GM12878 (cell line): ENCODE measurements at regions not wholly inside any gene's neighbourhood (a gene's known extent, or its start where the extent isn't known, plus 50 kb on each side); places are given as distances from the start of the nearest gene placed in this dataset. TPM values are rescaled to one million over a fixed set of nuclear protein-coding genes. Genes with fewer than 3 reads are reported as not detected.

Experiments
- ATAC-seq: fragments of 200-7000 bp; cut with Tn5 transposase; 3 replicates; pipeline ENCODE4 v1.9.1; 2020; ENCODE audit warnings: mild to moderate bottlenecking, moderate library complexity
- BruUV-seq: library from RNA; stranded (reverse); fragments of 400-500 nt; replicated peaks from 2 replicates; lab custom pipeline; 2021; lab: Mats Ljungman, UMichigan
- CTCF ChIA-PET: fragments of 300-600 bp; sonication (Branson Sonifier 250); formaldehyde crosslinking; extraction: SDS; loops from one replicate; lab custom pipeline; 2021; ENCODE audit warnings: inconsistent platforms; lab: Yijun Ruan, JAX
- POLR2A ChIA-PET: fragments of 350-600 bp; formaldehyde crosslinking; extraction: SDS; loops from one replicate; lab custom pipeline; 2021; ENCODE audit warnings: inconsistent platforms; lab: Charles Lee
- RAD21 ChIA-PET: fragments of 300-600 bp; sonication (Branson Sonifier 250); formaldehyde crosslinking; loops from one replicate; lab custom pipeline; 2023; ENCODE audit warnings: antibody characterized with exemption; ENCODE audit not compliant: unreplicated experiment; lab: Charles Lee
- SMC1A ChIA-PET: fragments of 300-600 bp; sonication (Branson Sonifier 250); formaldehyde crosslinking; loops from one replicate; lab custom pipeline; 2023; ENCODE audit not compliant: unreplicated experiment, uncharacterized antibody; lab: Charles Lee
- DNase-seq: peaks from one replicate; pipeline ENCODE4 v3.0.0-alpha.2; 2011; ENCODE audit warnings: low read depth, low spot score
- FAIRE-seq: peaks from 3 replicates; lab custom pipeline; 2011; peaks lifted over from hg19 to GRCh38; lab: Jason Lieb, UNC
- H2AFZ ChIP-seq: 2 replicates; pipeline ENCODE4 v1.6.0; 2011; ENCODE audit warnings: low read depth, low read length, control low read depth; ENCODE audit not compliant: control insufficient read depth
- H3K27ac ChIP-seq: 2 replicates; pipeline ENCODE4 v1.5.1; 2011; ENCODE audit warnings: control low read depth; ENCODE audit not compliant: control insufficient read depth, insufficient read depth
- H3K27me3 ChIP-seq, 2 experiments: replicated peaks in 1 of 2; 2 replicates each; pipeline versions ENCODE4 v1.6.0 to v1.6.1; 2011; ENCODE audit warnings: low read length in 1 of 2; ENCODE audit not compliant: control insufficient read depth in 2 of 2, insufficient read depth in 2 of 2
- H3K36me3 ChIP-seq, 2 experiments: 2 replicates each; pipeline ENCODE4 v1.5.1; 2011; ENCODE audit warnings: low read length in 1 of 2; ENCODE audit not compliant: control insufficient read depth in 2 of 2, insufficient read depth in 2 of 2
- H3K4me1 ChIP-seq: 2 replicates; pipeline ENCODE4 v1.6.1; 2011; ENCODE audit warnings: mild to moderate bottlenecking, low read length, moderate library complexity, mixed read lengths; ENCODE audit not compliant: control insufficient read depth, insufficient read depth
- H3K4me2 ChIP-seq: 2 replicates; pipeline ENCODE4 v1.6.0; 2011; ENCODE audit warnings: control low read depth; ENCODE audit not compliant: control insufficient read depth, insufficient read depth
- H3K4me3 ChIP-seq: fragments of 200-600 bp; sonication (generic); 2 replicates; pipeline ENCODE4 v1.5.1; 2016
- H3K79me2 ChIP-seq: 2 replicates; pipeline ENCODE4 v1.6.0; 2011; ENCODE audit warnings: low read length; ENCODE audit not compliant: control insufficient read depth, insufficient read depth
- H3K9ac ChIP-seq: 2 replicates; pipeline ENCODE4 v1.8.0; 2011; ENCODE audit warnings: low read length, control low read depth, mixed read lengths; ENCODE audit not compliant: control insufficient read depth, insufficient read depth
- H3K9me3 ChIP-seq: replicated peaks from 3 replicates; pipeline ENCODE4 v1.5.1; 2011; ENCODE audit warnings: mild to moderate bottlenecking, low read length; ENCODE audit not compliant: control insufficient read depth, insufficient read depth
- H4K20me1 ChIP-seq: 2 replicates; pipeline ENCODE4 v1.6.0; 2011; ENCODE audit not compliant: control insufficient read depth, insufficient read depth
- EZH2 ChIP-seq: IDR thresholded peaks from 2 replicates; pipeline ENCODE4 v1.6.1; 2012; ENCODE audit warnings: low read depth, mild to moderate bottlenecking, control low read depth, inconsistent platforms, low read length, borderline replicate concordance; ENCODE audit not compliant: control insufficient read depth
- GABPA ChIP-seq: IDR thresholded peaks from 2 replicates; pipeline ENCODE4 v1.6.1; 2014; ENCODE audit warnings: antibody characterized with exemption, low read depth, mild to moderate bottlenecking, inconsistent platforms
- SMAD1 ChIP-seq: fragments of 450-650 bp; IDR thresholded peaks from 2 replicates; pipeline ENCODE4 v1.6.1; 2018; ENCODE audit warnings: mild to moderate bottlenecking, low read depth; ENCODE audit not compliant: partially characterized antibody
- SPI1 ChIP-seq: IDR thresholded peaks from 2 replicates; pipeline ENCODE4 v1.6.1; 2011; ENCODE audit warnings: low read depth, mild to moderate bottlenecking, low read length, moderate library complexity, borderline replicate concordance; ENCODE audit not compliant: insufficient read depth
- WGBS: methylation state at CpG from one replicate; pipeline ENCODE4 v1.1.6; 2016; ENCODE audit warnings: low lambda C conversion rate; ENCODE audit not compliant: insufficient replicate concordance, insufficient coverage; ENCODE audit errors: missing lambda C conversion rate; 5-methylcytosine and 5-hydroxymethylcytosine counted together
- in situ Hi-C: fragments of 300-500 bp; cut with MboI; formaldehyde crosslinking; loops from 9 replicates; pipeline ENCODE4 v1.14.3; 2018; ENCODE audit warnings: mixed read lengths
- intact Hi-C: fragments of 100-400 bp; cut with micrococcal nuclease; formaldehyde crosslinking; loops from one replicate; pipeline ENCODE4 v1.14.2; 2022; ENCODE audit not compliant: unreplicated experiment
- small RNA-seq: library from RNA; depleted of rRNA; stranded (forward); fragments of <200 nt; gene quantifications from one replicate; pipeline ENCODE3, GENCODE V24; 2014

GRCh38 chr7:63114371-63114985 is 884.2 kb upstream of the ZNF722 start:
- Histone ChIP-seq H3K27me3 (no peaks in the 10 kb centered on the region), H2AFZ (no peak overlapping the region), H3K9ac (no peak overlapping the region), H4K20me1 (no peaks in the 10 kb centered on the region), H3K27ac (no peak overlapping the region), H3K79me2 (no peaks in the 10 kb centered on the region), H3K4me2 (no peak overlapping the region), H3K9me3 (no peaks in the 10 kb centered on the region; the same call in 2 of the 3 replicates), H3K4me3 (no peak overlapping the region), H3K36me3 (no peaks in the 10 kb centered on the region), H3K4me1 (no peaks in the 10 kb centered on the region)
- RAD21 ChIA-PET, result no interaction called here
- DNase-seq, result no peak
- no peak for FAIRE-seq
- SMC1A ChIA-PET, result no interaction called here
- CTCF ChIA-PET, result no interaction called here
- in situ Hi-C loops (no loop called here), intact Hi-C loops (no loop called here)
- no peak for ATAC-seq
- POLR2A ChIA-PET, result no interaction called here
- BruUV-seq, result no TSS peak
- TF ChIP-seq GABPA (no peak), EZH2 (no peak), SPI1 (no peak), SMAD1 (no peak)
- TF ChIP-seq, all 136 proteins: peak for 0
- WGBS, result 81% methylated on average over 42 of the region's 56 CpGs

Small RNA genes lying in the stretch of these regions (small RNA-seq; reads per million reads assigned to genes)
- not detected for gene RNU6-417P
